ENCODE measurements at regions not wholly inside any gene's neighbourhood (a gene's known extent, or its start where the extent isn't known, plus 50 kb on each side); places are given as distances from the start of the nearest gene placed in this dataset.

DNA sequence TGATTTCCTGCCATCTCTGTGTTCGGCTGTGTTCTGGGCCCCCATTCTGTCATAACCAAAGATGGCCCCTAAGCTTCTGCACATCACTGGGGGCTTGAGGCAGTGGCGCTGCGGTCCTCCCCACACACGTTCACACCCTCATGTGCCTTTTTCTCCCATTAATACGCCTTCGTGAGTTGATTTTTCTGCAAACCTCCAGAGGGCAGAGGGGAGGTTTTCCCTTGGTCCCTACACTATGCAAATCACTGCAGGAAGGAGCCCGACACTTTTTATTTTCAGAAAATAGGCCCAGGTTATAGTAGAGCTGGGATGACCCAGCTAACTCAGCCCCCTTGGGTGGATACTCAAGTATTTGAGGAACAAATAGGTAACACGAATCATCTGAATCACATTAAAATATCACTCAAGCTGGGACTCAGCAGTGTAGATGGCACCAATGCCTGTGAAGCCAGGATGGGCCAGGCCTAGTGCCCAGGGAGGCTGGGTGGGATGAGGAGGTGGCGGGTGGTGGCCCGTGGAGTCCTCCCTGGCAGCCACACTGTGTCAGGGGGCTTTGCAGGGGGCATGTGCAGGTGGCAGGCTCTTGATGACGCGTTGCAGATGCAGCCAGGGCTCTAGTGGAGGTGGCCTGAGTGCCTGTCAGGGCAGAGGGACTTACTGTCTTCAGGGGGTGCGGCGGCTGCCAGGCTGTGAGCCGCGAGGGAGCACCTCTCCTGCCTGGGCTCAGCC, 234.3 kb downstream of the TEX29 start:
- no peak for DNase-seq
- Histone ChIP-seq H3K4me3 (no peak overlapping the region), H3K36me3 (no peaks in the 10 kb centered on the region), H3K27ac (no peak overlapping the region), H3K9me3 (no peaks in the 10 kb centered on the region), H3K27me3 (peaks cover 0 to 3% (median 0%) of the 10 kb centered on the region in 3 donors), H3K4me1 (no peaks in the 10 kb centered on the region)
- TF ChIP-seq EP300 (IDR thresholded peaks at IDR 0.05) (no peak), POLR2A (IDR thresholded peaks at IDR 0.05) (no peak), CTCF (IDR thresholded peaks at IDR 0.05) (no peak), POLR2AphosphoS5 (IDR thresholded peaks at IDR 0.05) (no peak)
- 86 to 91% methylated on average over 16 of the region's 16 CpGs for WGBS, 2 donors
- intact Hi-C loops (cut with DNase I) = no loop called here

DNA sequence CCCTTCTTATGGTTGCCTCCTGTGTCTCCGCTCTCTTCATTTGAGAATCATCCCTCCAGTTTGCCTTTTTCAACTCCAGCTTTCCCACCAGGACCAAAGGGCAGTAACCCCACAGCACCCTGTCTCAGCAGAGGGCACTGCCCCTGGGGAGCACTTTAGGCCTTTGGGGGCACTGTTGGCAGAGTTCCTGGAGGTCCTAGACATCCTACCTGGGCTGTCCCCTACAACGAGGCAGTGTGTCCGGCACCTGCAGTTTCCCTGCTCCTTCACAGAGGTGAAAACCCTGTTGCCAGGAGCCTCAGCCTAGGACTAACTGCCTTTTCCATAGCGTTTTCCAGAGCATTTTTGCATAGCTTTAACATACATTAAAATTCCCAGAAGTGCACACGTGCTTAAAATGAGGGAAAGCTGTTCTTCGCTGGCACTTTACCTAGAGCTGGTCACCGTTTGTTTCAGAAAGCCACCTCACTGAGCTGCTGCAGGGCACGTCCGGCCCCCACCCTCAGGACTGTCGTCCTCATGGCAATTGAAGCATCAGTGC, 234.9 kb downstream of the TEX29 start:
- no peaks in the 10 kb centered on the region for H3K4me1 ChIP-seq
- no peaks in the 10 kb centered on the region for H3K36me3 ChIP-seq
- H3K4me3 ChIP-seq = no peak overlapping the region
- TF ChIP-seq POLR2A (IDR thresholded peaks at IDR 0.05) = no peak
- no peak for TF ChIP-seq EP300 (IDR thresholded peaks at IDR 0.05)
- TF ChIP-seq POLR2AphosphoS5 (IDR thresholded peaks at IDR 0.05) = no peak
- H3K9me3 ChIP-seq = no peaks in the 10 kb centered on the region
- no peak for DNase-seq
- peaks cover 0 to 9% (median 0%) of the 10 kb centered on the region in 3 donors for H3K27me3 ChIP-seq
- intact Hi-C loops (cut with DNase I) = no loop called here
- WGBS, 2 donors = 74 to 83% methylated on average over 10 of the region's 10 CpGs
- H3K27ac ChIP-seq = no peak overlapping the region

DNA sequence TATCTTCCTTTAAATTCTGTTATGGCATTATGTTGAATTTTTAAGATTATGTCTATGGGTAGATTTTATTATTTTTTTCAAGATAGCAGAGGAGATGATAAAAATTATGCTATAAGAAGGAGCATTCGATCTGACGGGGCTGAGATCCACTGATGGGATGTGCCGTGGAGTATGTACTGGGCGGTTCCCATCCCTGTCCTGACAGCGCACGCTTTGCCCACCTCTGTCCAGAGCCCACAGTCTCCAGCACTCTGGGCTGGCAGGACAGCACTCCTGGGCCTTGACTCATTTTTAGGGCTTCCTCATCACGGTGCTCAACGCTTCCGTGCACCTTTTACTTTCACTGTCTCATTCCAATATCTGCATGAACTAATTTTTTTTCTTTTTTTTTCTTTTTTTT, 235.5 kb downstream of the TEX29 start:
- Histone ChIP-seq H3K36me3 (no peaks in the 10 kb centered on the region), H3K27me3 (peaks cover 0 to 11% (median 0%) of the 10 kb centered on the region in 3 donors), H3K4me1 (no peaks in the 10 kb centered on the region), H3K4me3 (no peak overlapping the region), H3K9me3 (no peaks in the 10 kb centered on the region), H3K27ac (no peak overlapping the region)
- WGBS, 2 donors = 91 to 93% methylated on average over 9 of the region's 9 CpGs
- intact Hi-C loops (cut with DNase I) = no loop called here
- TF ChIP-seq POLR2A (IDR thresholded peaks at IDR 0.05) = no peak
- TF ChIP-seq EP300 (IDR thresholded peaks at IDR 0.05) = no peak
- no peak for TF ChIP-seq POLR2AphosphoS5 (IDR thresholded peaks at IDR 0.05)
- no peak for TF ChIP-seq CTCF (IDR thresholded peaks at IDR 0.05)
- no peak for DNase-seq

DNA sequence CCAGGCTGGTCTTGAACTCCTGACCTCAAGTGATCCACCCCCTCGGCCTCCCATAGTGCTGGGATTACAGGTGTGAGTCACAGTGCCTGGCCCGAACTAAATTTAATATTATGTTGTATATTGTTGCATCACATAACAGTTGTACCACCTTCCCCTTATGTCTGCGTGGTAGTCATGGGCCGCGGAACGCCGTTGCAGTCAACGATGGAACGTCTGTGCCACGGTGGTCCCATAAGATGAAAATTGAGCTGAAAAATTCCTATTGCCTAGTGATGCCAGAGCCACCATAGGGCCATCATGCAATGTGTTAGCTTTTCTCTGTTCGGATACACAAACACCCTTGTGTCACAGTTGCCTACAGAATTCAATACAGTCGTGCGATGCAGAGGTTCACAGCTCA, 236.1 kb downstream of the TEX29 start:
- Histone ChIP-seq H3K4me1 (no peaks in the 10 kb centered on the region), H3K27me3 (peaks cover 0 to 11% (median 0%) of the 10 kb centered on the region in 3 donors), H3K36me3 (no peaks in the 10 kb centered on the region), H3K4me3 (no peak overlapping the region), H3K27ac (no peak overlapping the region), H3K9me3 (no peaks in the 10 kb centered on the region)
- WGBS, 2 donors = 86 to 89% methylated on average over 13 of the region's 13 CpGs
- intact Hi-C loops (cut with DNase I) = no loop called here
- TF ChIP-seq EP300 (IDR thresholded peaks at IDR 0.05) (no peak), POLR2AphosphoS5 (IDR thresholded peaks at IDR 0.05) (no peak), POLR2A (IDR thresholded peaks at IDR 0.05) (no peak), CTCF (IDR thresholded peaks at IDR 0.05) (no peak)
- DNase-seq = no peak

- peaks cover 0 to 11% (median 0%) of the 10 kb centered on the region in 3 donors for H3K27me3 ChIP-seq
- no peaks in the 10 kb centered on the region for H3K4me1 ChIP-seq
- 92 to 93% methylated on average over 19 of the region's 19 CpGs for WGBS, 2 donors
- no peak overlapping the region for H3K27ac ChIP-seq
- H3K36me3 ChIP-seq = no peaks in the 10 kb centered on the region
- intact Hi-C loops (cut with DNase I) = no loop called here
- H3K9me3 ChIP-seq = no peaks in the 10 kb centered on the region
- DNase-seq = no peak
- H3K4me3 ChIP-seq = no peak overlapping the region
- no peak for TF ChIP-seq EP300 (IDR thresholded peaks at IDR 0.05)
These were observed 237.7 kb downstream of the TEX29 start for GRCh38 chr13:111557921-111558699.

Data from sigmoid colon (tissue), 6 donors.